Motor neuron (in vitro differentiated cells): ENCODE measurements at regions not wholly inside any gene's neighbourhood (a gene's known extent, or its start where the extent isn't known, plus 50 kb on each side); places are given as distances from the start of the nearest gene placed in this dataset.

Source experiments
- ATAC-seq, 8 experiments: fragments of 200-7000 bp; cut with Tn5 transposase; replicated peaks in 6 of 8; 2 replicates each; pipeline ENCODE4 v1.8.0; 2021; ENCODE audit warnings: mild to moderate bottlenecking in 8 of 8, moderate library complexity in 8 of 8
- H3K27ac ChIP-seq, 2 donors: fragments of 250-450 bp; sonication (Bioruptor Pico); 2 replicates each; pipeline ENCODE4 v1.9.0; 2021; ENCODE audit warnings: antibody characterized with exemption in 2 of 2, mild to moderate bottlenecking in 2 of 2, moderate library complexity in 1 of 2
- H3K4me1 ChIP-seq, 2 donors: fragments of 250-450 bp; sonication (Bioruptor Pico); replicated peaks in 1 of 2; 2 replicates each; pipeline ENCODE4 v1.6.1; 2021; ENCODE audit warnings: antibody characterized with exemption in 2 of 2, mild to moderate bottlenecking in 2 of 2, moderate library complexity in 1 of 2
- H3K4me3 ChIP-seq, 5 donors: fragments of 250-450 bp; sonication (Bioruptor Pico); 2 replicates each; pipeline ENCODE4 v1.9.0; 2021; ENCODE audit warnings: antibody characterized with exemption in 5 of 5, mild to moderate bottlenecking in 5 of 5, moderate library complexity in 4 of 5
- WGBS, 10 experiments: fragments of 450-650 bp; shearing (Covaris generic); methylation state at CpG; one replicate each; pipeline ENCODE4 v1.0.0; 2022; 5-methylcytosine and 5-hydroxymethylcytosine counted together
- in situ Hi-C, 9 experiments: fragments of 400-800 bp; cut with MboI; loops; one replicate each; pipeline ENCODE4 v1.15.0; 2021; ENCODE audit warnings: low sequenced_read_pairs in 9 of 9, low pct_unique_long_range_greater_than_20kb in 2 of 9; ENCODE audit not compliant: unreplicated experiment in 9 of 9

DNA sequence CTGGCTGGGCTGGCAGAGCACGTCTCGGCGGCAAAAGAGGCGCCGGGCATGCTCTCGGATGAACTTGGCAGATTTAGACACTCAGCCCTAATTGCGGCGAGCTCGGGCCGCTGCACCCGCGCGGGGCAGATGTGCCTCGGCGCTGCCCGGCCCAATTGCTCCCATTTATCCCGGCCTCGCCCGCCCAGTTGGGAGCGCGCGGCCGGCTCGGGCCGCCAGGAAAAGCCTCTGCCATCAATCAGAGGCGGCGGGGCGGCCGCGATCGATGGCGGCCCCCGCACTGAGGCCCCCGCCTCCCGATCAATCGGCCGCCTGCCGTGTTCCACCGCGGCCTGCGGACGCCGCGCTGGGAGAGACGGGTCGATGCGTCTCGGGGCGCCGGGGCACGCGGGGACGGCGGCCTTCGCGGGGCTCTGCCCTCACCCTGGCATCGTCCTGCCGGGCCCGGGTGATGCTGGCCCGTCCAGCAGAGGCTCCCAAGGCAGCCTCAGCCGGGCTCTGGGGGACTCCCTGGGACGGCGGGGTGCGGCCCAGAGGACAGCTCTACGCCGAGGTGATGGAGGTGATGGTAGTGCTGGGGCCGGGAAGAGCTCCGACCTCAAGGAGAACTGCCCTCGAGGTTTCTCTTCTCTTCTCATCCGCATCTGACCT lies 200.9 kb upstream of the N4BP1 start:
- peak in 5 of 8 experiments; percentile 55 to 85 (median 81) for ATAC-seq
- WGBS, 10 experiments = 0 to 60% (median 15%) methylated on average over 1 to 10 of the region's 70 CpGs; no CpG with 5 or more reads in 6 of the 10 experiments
- H3K4me3 ChIP-seq = peak overlapping the region in 2 of 5 donors; percentile 9 to 12
- in situ Hi-C loops = no loop called here
- H3K4me1 ChIP-seq = peaks cover 3 to 24% of the 10 kb centered on the region in 2 donors
- H3K27ac ChIP-seq = no peak overlapping the region

GRCh38 chr16:48810436-48810802 lies 200.4 kb upstream of the N4BP1 start:
- peak in 3 of 8 experiments; percentile 4 to 38 (median 20) for ATAC-seq
- Histone ChIP-seq H3K27ac (no peak overlapping the region), H3K4me3 (no peak overlapping the region), H3K4me1 (peaks cover 3 to 24% of the 10 kb centered on the region in 2 donors)
- in situ Hi-C loops = no loop called here
- WGBS, 10 experiments = no CpG with 5 or more reads among the region's 29 CpGs

- in situ Hi-C loops = no loop called here
- peak in 5 of 8 experiments; percentile 64 to 98 (median 89) for ATAC-seq
- 0 to 57% (median 40%) methylated on average over 1 to 2 of the region's 2 CpGs; no CpG with 5 or more reads in 5 of the 10 experiments for WGBS, 10 experiments
- H3K4me1 ChIP-seq = peaks cover 0 to 4% of the 10 kb centered on the region in 2 donors
- no peak overlapping the region for H3K4me3 ChIP-seq
- no peak overlapping the region for H3K27ac ChIP-seq
These were observed 180.2 kb upstream of the N4BP1 start for GRCh38 chr16:48790151-48790550.

DNA sequence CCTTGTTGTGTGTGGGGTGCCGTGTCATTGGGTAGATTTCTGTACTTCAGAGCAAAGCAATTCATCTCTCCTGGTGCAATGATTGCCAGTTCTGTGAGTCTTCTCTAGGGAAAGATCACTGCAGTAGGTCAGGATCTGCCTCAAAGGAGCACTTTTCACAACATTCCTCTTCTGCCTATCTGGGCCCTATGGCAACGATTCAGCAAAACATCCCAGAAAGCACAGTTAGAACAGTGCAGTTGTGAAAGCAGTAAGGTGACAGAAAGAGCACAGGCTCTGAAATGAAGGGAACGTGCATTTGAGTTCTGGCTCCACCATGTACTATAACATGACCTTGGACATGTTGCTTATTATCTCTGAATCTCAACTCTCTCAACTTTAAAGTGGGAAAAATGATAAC lies 178.5 kb upstream of the N4BP1 start:
- no peak for ATAC-seq
- Histone ChIP-seq H3K4me3 (no peak overlapping the region), H3K27ac (no peak overlapping the region), H3K4me1 (peaks cover 0 to 4% of the 10 kb centered on the region in 2 donors)
- WGBS, 10 experiments = 0 to 77% (median 38%) methylated on average over 1 to 3 of the region's 3 CpGs
- in situ Hi-C loops = no loop called here

- Histone ChIP-seq H3K27ac (no peak overlapping the region), H3K4me1 (no peaks in the 10 kb centered on the region), H3K4me3 (no peak overlapping the region)
- ATAC-seq = no peak
- WGBS, 10 experiments = 0 to 70% (median 21%) methylated on average over 1 to 3 of the region's 4 CpGs; no CpG with 5 or more reads in 2 of the 10 experiments
- in situ Hi-C loops = no loop called here
These were observed 135.6 kb upstream of the N4BP1 start for GRCh38 chr16:48745541-48745940.

DNA sequence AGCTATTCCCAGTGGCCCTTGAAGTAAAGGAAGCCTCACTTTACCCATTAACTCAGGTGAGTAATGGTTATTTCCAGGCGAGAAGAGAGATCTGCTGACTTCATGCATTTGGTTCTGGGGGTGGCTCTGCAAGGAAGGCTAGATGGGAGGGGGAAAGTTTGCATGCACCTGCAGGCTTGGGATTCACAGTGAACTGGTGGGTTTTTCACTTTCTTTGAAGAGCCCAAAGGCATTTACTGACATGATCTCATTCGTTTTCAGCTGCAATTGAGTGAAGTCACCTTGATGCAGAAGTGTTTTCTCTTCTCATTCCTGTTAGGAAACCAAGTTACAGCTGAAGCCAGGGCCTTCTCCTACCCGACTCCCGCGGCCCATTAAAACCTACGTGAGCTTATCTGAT lies 131.0 kb upstream of the N4BP1 start:
- WGBS, 10 experiments = 0 to 60% (median 40%) methylated on average over 1 to 4 of the region's 6 CpGs; no CpG with 5 or more reads in 3 of the 10 experiments
- Histone ChIP-seq H3K4me3 (no peak overlapping the region), H3K27ac (no peak overlapping the region), H3K4me1 (no peaks in the 10 kb centered on the region)
- ATAC-seq = no peak
- in situ Hi-C loops = no loop called here

- no peaks in the 10 kb centered on the region for H3K4me1 ChIP-seq
- H3K4me3 ChIP-seq = no peak overlapping the region
- no peak overlapping the region for H3K27ac ChIP-seq
- in situ Hi-C loops = no loop called here
- ATAC-seq = no peak
These were observed 124.2 kb upstream of the N4BP1 start for GRCh38 chr16:48734220-48734619.

DNA sequence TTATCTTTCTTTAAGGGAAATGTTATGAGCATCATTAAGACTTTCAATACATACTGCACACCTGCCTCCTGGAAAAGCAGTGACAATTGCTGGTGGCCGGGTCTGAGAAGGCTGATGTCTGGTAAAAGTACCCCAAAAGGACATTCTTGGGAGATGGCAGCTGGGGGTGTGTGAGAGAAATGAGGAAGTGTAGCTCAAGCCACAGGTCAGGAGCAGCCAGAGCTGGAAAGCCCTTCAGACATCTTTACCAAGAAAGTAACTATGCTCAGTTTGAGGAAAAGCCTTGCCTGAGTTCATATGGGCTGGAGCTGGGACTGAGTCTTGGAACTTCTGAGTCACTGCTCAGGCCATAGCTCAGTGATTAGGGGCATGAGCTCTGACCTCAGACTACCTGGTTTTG lies 94.7 kb upstream of the N4BP1 start:
- Histone ChIP-seq H3K4me1 (no peaks in the 10 kb centered on the region), H3K4me3 (no peak overlapping the region), H3K27ac (no peak overlapping the region)
- ATAC-seq = no peak
- in situ Hi-C loops = no loop called here
- 0 to 100% (median 70%) methylated on average over 1 of the region's 1 CpG; no CpG with 5 or more reads in 6 of the 10 experiments for WGBS, 10 experiments

DNA sequence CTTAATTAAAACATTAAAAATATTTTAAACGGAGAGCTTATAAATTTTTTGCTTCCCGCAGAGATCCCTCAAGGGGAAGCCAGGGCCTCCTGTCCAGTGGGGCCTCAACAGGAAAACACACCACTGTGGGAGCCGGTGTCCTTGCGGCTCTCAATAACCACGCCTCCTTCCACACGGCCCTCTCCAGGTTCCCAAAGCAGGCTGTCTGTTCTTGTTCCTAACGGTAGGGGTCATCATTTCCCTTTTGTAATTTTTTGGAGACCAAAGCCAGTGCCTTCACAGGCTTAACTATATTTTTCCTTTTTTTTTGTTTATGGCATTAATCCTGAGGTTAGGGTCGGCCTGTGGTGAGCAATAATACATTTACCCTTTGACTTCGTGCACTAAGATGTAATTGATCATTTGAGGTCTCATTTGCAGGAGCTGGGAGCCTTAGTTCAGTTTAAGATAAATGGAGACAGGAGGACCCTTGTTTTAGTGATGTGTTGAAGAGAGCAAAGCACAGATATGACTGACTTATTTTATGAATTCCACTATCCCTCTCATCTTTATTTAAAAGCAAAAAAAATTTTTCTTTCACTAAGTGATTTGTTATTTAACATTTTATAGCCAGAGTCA lies 77.5 kb upstream of the N4BP1 start:
- H3K4me1 ChIP-seq = no peaks in the 10 kb centered on the region
- in situ Hi-C loops = loop anchor here in 7 of 9 experiments (10.0 to 25.0 kb wide), 4 partner anchors 650 to 675 kb away; partner anchors contain the start of gene C16orf78 (in 1 of the 7)
- peak; percentile 86 to 98 (median 92) for ATAC-seq
- no peak overlapping the region for H3K27ac ChIP-seq
- 0 to 6% (median 0%) methylated on average over 1 to 8 of the region's 9 CpGs; no CpG with 5 or more reads in 1 of the 10 experiments for WGBS, 10 experiments
- H3K4me3 ChIP-seq = no peak overlapping the region

DNA sequence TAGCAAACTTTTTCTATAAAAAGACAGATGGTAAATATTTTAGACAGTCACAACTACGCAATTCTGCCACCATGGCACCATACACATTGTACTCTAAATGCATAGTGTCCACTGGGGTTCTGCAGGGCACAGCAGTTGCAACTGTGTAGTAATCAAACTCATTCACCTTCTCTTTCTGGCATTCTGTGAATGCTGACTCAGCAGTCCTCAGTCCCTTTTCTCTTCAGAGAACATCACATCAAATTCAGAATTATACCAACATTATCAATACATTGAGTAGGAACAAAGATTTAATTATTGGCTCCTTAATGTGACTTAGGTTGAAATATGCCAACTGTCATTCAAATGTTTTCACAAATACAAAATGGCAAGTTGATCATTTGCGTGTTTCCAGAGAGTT lies 74.2 kb upstream of the N4BP1 start:
- H3K4me3 ChIP-seq = no peak overlapping the region
- no peak overlapping the region for H3K27ac ChIP-seq
- H3K4me1 ChIP-seq = no peaks in the 10 kb centered on the region
- in situ Hi-C loops = loop anchor here in 7 of 9 experiments (10.0 to 25.0 kb wide), 4 partner anchors 653 to 678 kb away; partner anchors contain the start of gene C16orf78 (in 1 of the 7)
- no peak for ATAC-seq
- 8 to 100% (median 74%) methylated on average over 1 to 2 of the region's 2 CpGs; no CpG with 5 or more reads in 2 of the 10 experiments for WGBS, 10 experiments

GRCh38 chr16:48682971-48683370 lies 73.0 kb upstream of the N4BP1 start:
- Histone ChIP-seq H3K27ac (no peak overlapping the region), H3K4me1 (no peaks in the 10 kb centered on the region), H3K4me3 (no peak overlapping the region)
- no peak for ATAC-seq
- in situ Hi-C loops = loop anchor here in 7 of 9 experiments (10.0 to 25.0 kb wide), 4 partner anchors 654 to 679 kb away; partner anchors contain the start of gene C16orf78 (in 1 of the 7)
- 0 to 83% (median 23%) methylated on average over 1 to 2 of the region's 3 CpGs; no CpG with 5 or more reads in 4 of the 10 experiments for WGBS, 10 experiments

GRCh38 chr16:48681520-48681919 lies 71.5 kb upstream of the N4BP1 start:
- in situ Hi-C loops = loop anchor here in 7 of 9 experiments (10.0 to 25.0 kb wide), 4 partner anchors 656 to 681 kb away; partner anchors contain the start of gene C16orf78 (in 1 of the 7)
- Histone ChIP-seq H3K4me1 (no peaks in the 10 kb centered on the region), H3K27ac (no peak overlapping the region), H3K4me3 (no peak overlapping the region)
- ATAC-seq = no peak

DNA sequence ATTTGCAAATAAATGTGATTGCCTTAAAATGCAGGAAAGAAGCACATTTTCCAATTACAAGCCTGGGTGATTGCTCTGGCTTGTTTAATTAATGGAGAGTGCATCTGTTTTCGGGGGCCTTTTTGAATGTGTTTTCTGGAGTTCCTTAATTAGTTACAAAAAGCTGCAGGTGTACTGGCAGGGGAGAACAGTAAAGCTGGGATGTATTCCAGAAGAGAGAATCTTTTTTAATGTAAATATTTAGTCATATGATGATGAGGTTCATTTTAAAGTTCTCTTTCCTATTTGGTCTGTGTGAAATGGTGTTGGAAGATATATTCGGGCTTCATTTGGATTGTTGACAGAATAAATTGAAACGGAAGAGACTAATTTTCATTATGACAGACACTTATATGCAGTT lies 70.9 kb upstream of the N4BP1 start:
- in situ Hi-C loops = loop anchor here in 7 of 9 experiments (10.0 to 25.0 kb wide), 4 partner anchors 656 to 681 kb away; partner anchors contain the start of gene C16orf78 (in 1 of the 7)
- H3K27ac ChIP-seq = no peak overlapping the region

More for the DNA sequence above, 70.9 kb upstream of the N4BP1 start:
- WGBS, 10 experiments = 0 to 78% (median 53%) methylated on average over 2 to 3 of the region's 3 CpGs
- no peak for ATAC-seq
- Histone ChIP-seq H3K4me3 (no peak overlapping the region), H3K4me1 (no peaks in the 10 kb centered on the region)
